SK-N-SH (cell line): ENCODE measurements at regions not wholly inside any gene's neighbourhood (a gene's known extent, or its start where the extent isn't known, plus 50 kb on each side); places are given as distances from the start of the nearest gene placed in this dataset.

Experiments used
- CTCF ChIA-PET: fragments of 300-600, 350-600 bp; formaldehyde crosslinking; extraction: SDS; loops from one replicate; lab custom pipeline; 2021; lab: Yijun Ruan, JAX
- POLR2A ChIA-PET: fragments of 350-600 bp; sonication (Branson Sonifier 250); formaldehyde crosslinking; extraction: SDS; loops from one replicate; lab custom pipeline; 2020; ENCODE audit warnings: antibody characterized with exemption, inconsistent platforms; lab: Yijun Ruan, JAX
- DNase-seq: peaks from one replicate; pipeline ENCODE4 v3.0.0; 2012
- H2AFZ ChIP-seq: fragments of 200-600 bp; sonication (generic); 2 replicates; pipeline ENCODE4 v1.8.1; 2016; ENCODE audit warnings: antibody characterized with exemption, mild to moderate bottlenecking, low read depth
- H3F3A ChIP-seq: fragments of 200-600 bp; sonication (generic); replicated peaks from 2 replicates; pipeline ENCODE3; 2016; ENCODE audit warnings: antibody characterized with exemption, mild to moderate bottlenecking; ENCODE audit not compliant: insufficient read depth
- H3K27ac ChIP-seq, 2 experiments: fragments of 200-500 bp in 1 of 2; fragments of 200-600 bp in 1 of 2; sonication (Bioruptor generic) in 1 of 2; sonication (generic), shearing (Covaris generic) in 1 of 2; 2 replicates each; pipeline versions ENCODE4 v1.5.1 to v1.6.1; 2014 to 2016; ENCODE audit warnings: low read depth in 2 of 2, inconsistent platforms in 1 of 2, low read length in 1 of 2, mild to moderate bottlenecking in 1 of 2, mixed read lengths in 1 of 2
- H3K27me3 ChIP-seq: fragments of 200-600 bp; sonication (generic), shearing (Covaris generic); 2 replicates; pipeline ENCODE4 v1.6.1; 2016; ENCODE audit warnings: mixed run types; ENCODE audit not compliant: insufficient read depth
- H3K36me3 ChIP-seq, 2 experiments: fragments of 200-500 bp in 1 of 2; fragments of 200-600 bp in 1 of 2; sonication (Bioruptor generic) in 1 of 2; sonication (generic) in 1 of 2; replicated peaks in 1 of 2; 2 replicates each; pipeline versions ENCODE3 to v1.5.1; 2014 to 2016; ENCODE audit warnings: low read length in 1 of 2, mild to moderate bottlenecking in 1 of 2; ENCODE audit not compliant: insufficient read depth in 2 of 2, control insufficient read depth in 1 of 2
- H3K4me1 ChIP-seq, 2 experiments: fragments of 200-500 bp in 1 of 2; fragments of 200-600 bp in 1 of 2; sonication (Bioruptor generic) in 1 of 2; sonication (generic), shearing (Covaris generic) in 1 of 2; 2 replicates each; pipeline versions ENCODE4 v1.5.1 to v1.6.1; 2014 to 2016; ENCODE audit warnings: low read depth in 1 of 2, low read length in 1 of 2, mixed run types in 1 of 2; ENCODE audit not compliant: insufficient read depth in 2 of 2, control insufficient read depth in 1 of 2
- H3K4me2 ChIP-seq: fragments of 200-600 bp; sonication (generic), shearing (Covaris generic); 2 replicates; pipeline ENCODE4 v1.6.1; 2017; ENCODE audit warnings: mixed run types
- H3K4me3 ChIP-seq, 2 experiments: fragments of 200-500 bp in 1 of 2; fragments of 200-600 bp in 1 of 2; sonication (Bioruptor generic) in 1 of 2; sonication (generic), shearing (Covaris generic) in 1 of 2; 2 replicates each; pipeline versions ENCODE4 v1.5.1 to v1.8.1; 2014 to 2016; ENCODE audit warnings: low read depth in 2 of 2, inconsistent platforms in 1 of 2, low read length in 1 of 2, mild to moderate bottlenecking in 1 of 2, mixed read lengths in 1 of 2, moderate library complexity in 1 of 2
- H3K79me2 ChIP-seq: fragments of 200-600 bp; sonication (generic); 2 replicates; pipeline ENCODE4 v1.8.1; 2017; ENCODE audit warnings: mild to moderate bottlenecking; ENCODE audit not compliant: insufficient read depth
- H3K9ac ChIP-seq: fragments of 200-600 bp; sonication (generic); 2 replicates; pipeline ENCODE4 v1.6.1; 2017; ENCODE audit warnings: mixed run types
- H3K9me2 ChIP-seq: fragments of 200-600 bp; sonication (generic); 2 replicates; pipeline ENCODE4 v1.6.1; 2017; ENCODE audit warnings: mixed run types
- H3K9me3 ChIP-seq: fragments of 200-600 bp; sonication (generic); 2 replicates; pipeline ENCODE4 v1.6.1; 2017; ENCODE audit warnings: mixed run types, mild to moderate bottlenecking, moderate library complexity
- H4K20me1 ChIP-seq: fragments of 200-600 bp; sonication (generic); 2 replicates; pipeline ENCODE4 v1.6.1; 2017; ENCODE audit warnings: mild to moderate bottlenecking, mixed run types; ENCODE audit not compliant: insufficient read depth
- CHD2 ChIP-seq: fragments of 150-350 bp; IDR thresholded peaks from 2 replicates; pipeline ENCODE4 v1.6.1; 2018; ENCODE audit warnings: low read length; ENCODE audit not compliant: partially characterized antibody
- EZH2phosphoT487 ChIP-seq: fragments of 200-600 bp; sonication (generic); IDR thresholded peaks from 2 replicates; pipeline ENCODE4 v1.6.1; 2017; ENCODE audit warnings: low read depth, mixed run types, mild to moderate bottlenecking, antibody characterized with exemption, moderate library complexity, borderline replicate concordance
- FOSL2 ChIP-seq: IDR thresholded peaks from 2 replicates; pipeline ENCODE4 v1.4.0; 2012; ENCODE audit warnings: low read depth, mild to moderate bottlenecking, moderate library complexity, borderline replicate concordance
- FOXJ3 ChIP-seq: sonication (generic); formaldehyde crosslinking; IDR thresholded peaks from 2 replicates; pipeline ENCODE4 v1.5.1; 2020; ENCODE audit warnings: mild to moderate bottlenecking, missing genetic modification reagents
- FOXM1 ChIP-seq: IDR thresholded peaks from 2 replicates; pipeline ENCODE4 v1.4.0; 2012; ENCODE audit warnings: low read depth, mild to moderate bottlenecking
- GABPA ChIP-seq: IDR thresholded peaks from 2 replicates; pipeline ENCODE4 v1.4.0; 2012; ENCODE audit warnings: low read depth, mild to moderate bottlenecking
- GATA2 ChIP-seq: sonication (generic); formaldehyde crosslinking; IDR thresholded peaks from 2 replicates; pipeline ENCODE4 v1.5.0; 2020; ENCODE audit warnings: mild to moderate bottlenecking, missing genetic modification reagents
- MAX ChIP-seq: IDR thresholded peaks from 2 replicates; pipeline ENCODE4 v1.4.0; 2012; ENCODE audit warnings: low read depth
- NRF1 ChIP-seq: IDR thresholded peaks from 2 replicates; pipeline ENCODE4 v1.6.1; 2012; ENCODE audit warnings: low read depth, mild to moderate bottlenecking, low read length
- PBX3 ChIP-seq: IDR thresholded peaks from 2 replicates; pipeline ENCODE4; 2012
- POLR2AphosphoS5 ChIP-seq: IDR thresholded peaks from 2 replicates; pipeline ENCODE4 v1.6.1; 2012; ENCODE audit warnings: low read depth, low read length
- RAD21 ChIP-seq: IDR thresholded peaks from 2 replicates; pipeline ENCODE4 v1.6.1; 2012; ENCODE audit warnings: mild to moderate bottlenecking, low read length
- RCOR1 ChIP-seq: fragments of 150-350 bp; IDR thresholded peaks from 2 replicates; pipeline ENCODE4 v1.6.1; 2017; ENCODE audit warnings: antibody characterized with exemption, low read length
- RFX5 ChIP-seq: IDR thresholded peaks from 2 replicates; pipeline ENCODE4 v1.6.1; 2012; ENCODE audit warnings: mild to moderate bottlenecking, improper control_type of control experiment, low read length
- SMC3 ChIP-seq: IDR thresholded peaks from 2 replicates; pipeline ENCODE4 v1.6.1; 2012; ENCODE audit warnings: low read depth, low read length, improper control_type of control experiment
- TAF1 ChIP-seq: IDR thresholded peaks from 2 replicates; pipeline ENCODE4 v1.6.1; 2012; ENCODE audit warnings: low read depth, mild to moderate bottlenecking, low read length, moderate library complexity, borderline replicate concordance
- TCF12 ChIP-seq: IDR thresholded peaks from 2 replicates; pipeline ENCODE4 v1.4.0; 2012
- TEAD4 ChIP-seq: IDR thresholded peaks from 2 replicates; pipeline ENCODE4 v1.4.0; 2012; ENCODE audit warnings: mild to moderate bottlenecking, borderline replicate concordance; ENCODE audit not compliant: insufficient read depth
- USF2 ChIP-seq: fragments of 150-350 bp; IDR thresholded peaks from 2 replicates; pipeline ENCODE4 v1.6.1; 2017; ENCODE audit warnings: antibody characterized with exemption, low read length, low read depth, borderline replicate concordance
- WGBS: methylation state at CpG from one replicate; pipeline ENCODE4 v1.1.6; 2017; ENCODE audit warnings: low lambda C conversion rate; 5-methylcytosine and 5-hydroxymethylcytosine counted together
- TF ChIP-seq, protein P1 (sequence below): fragments of 200-600 bp; sonication (generic); IDR thresholded peaks from 2 replicates; pipeline ENCODE4 v1.6.1; 2017; ENCODE audit warnings: antibody characterized with exemption, mild to moderate bottlenecking, moderate library complexity

DNA sequence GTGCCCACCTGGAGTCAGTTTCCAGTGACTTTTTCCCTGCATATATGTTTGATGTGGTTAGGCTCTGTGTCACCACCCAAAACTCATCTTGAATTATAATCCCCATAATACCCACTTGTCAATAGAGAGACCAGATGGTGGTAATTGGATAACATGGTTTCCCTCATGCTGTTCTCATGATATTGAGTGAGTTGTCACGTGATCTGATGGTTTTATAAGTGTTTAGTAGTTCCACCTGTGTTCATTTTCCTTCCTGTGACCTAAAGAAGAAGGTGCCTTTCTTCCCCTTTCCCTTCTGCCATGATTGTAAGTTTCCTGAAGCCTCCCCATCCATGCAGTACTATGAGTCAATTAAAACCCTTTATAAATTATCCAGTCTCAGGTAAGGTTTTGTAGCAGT, 740.9 kb downstream of the ARAP2 start:
- ChIA-PET POLR2A (no interaction called here), CTCF (no interaction called here)
- no peaks in the 10 kb centered on the region for H3K27me3 ChIP-seq

GRCh38 chr4:35506161-35506560, 738.2 kb downstream of the ARAP2 start:
- Histone ChIP-seq H3K4me1 (no peaks in the 10 kb centered on the region), H3K36me3 (no peaks in the 10 kb centered on the region), H3K79me2 (no peaks in the 10 kb centered on the region), H3K9me2 (no peaks in the 10 kb centered on the region), H3K27ac (no peak overlapping the region), H3K27me3 (no peaks in the 10 kb centered on the region), H3K4me3 (no peak overlapping the region), H3F3A (no peaks in the 10 kb centered on the region), H4K20me1 (no peaks in the 10 kb centered on the region), H3K9me3 (no peaks in the 10 kb centered on the region), H2AFZ (no peak overlapping the region), H3K4me2 (no peak overlapping the region), H3K9ac (no peak overlapping the region)
- ChIA-PET POLR2A (no interaction called here), CTCF (no interaction called here)
- 15% methylated on average over 3 of the region's 3 CpGs for WGBS
- no peak for DNase-seq
- no peak for TF ChIP-seq RAD21
- no peak for TF ChIP-seq RFX5
- TF ChIP-seq MAX: no peak
- TF ChIP-seq EZH2phosphoT487: no peak
- no peak for TF ChIP-seq TEAD4
- no peak for TF ChIP-seq PBX3
- no peak for TF ChIP-seq CHD2
- TF ChIP-seq POLR2AphosphoS5: no peak
- no peak for TF ChIP-seq GABPA
- no peak for TF ChIP-seq FOXJ3 (CRISPR knock-in tag)
- no peak for TF ChIP-seq TCF12
- TF ChIP-seq, protein P1, sequence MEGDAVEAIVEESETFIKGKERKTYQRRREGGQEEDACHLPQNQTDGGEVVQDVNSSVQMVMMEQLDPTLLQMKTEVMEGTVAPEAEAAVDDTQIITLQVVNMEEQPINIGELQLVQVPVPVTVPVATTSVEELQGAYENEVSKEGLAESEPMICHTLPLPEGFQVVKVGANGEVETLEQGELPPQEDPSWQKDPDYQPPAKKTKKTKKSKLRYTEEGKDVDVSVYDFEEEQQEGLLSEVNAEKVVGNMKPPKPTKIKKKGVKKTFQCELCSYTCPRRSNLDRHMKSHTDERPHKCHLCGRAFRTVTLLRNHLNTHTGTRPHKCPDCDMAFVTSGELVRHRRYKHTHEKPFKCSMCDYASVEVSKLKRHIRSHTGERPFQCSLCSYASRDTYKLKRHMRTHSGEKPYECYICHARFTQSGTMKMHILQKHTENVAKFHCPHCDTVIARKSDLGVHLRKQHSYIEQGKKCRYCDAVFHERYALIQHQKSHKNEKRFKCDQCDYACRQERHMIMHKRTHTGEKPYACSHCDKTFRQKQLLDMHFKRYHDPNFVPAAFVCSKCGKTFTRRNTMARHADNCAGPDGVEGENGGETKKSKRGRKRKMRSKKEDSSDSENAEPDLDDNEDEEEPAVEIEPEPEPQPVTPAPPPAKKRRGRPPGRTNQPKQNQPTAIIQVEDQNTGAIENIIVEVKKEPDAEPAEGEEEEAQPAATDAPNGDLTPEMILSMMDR: no peak
- TF ChIP-seq RCOR1: no peak
- TF ChIP-seq SMC3: no peak
- no peak for TF ChIP-seq GATA2 (CRISPR knock-in tag)
- no peak for TF ChIP-seq NRF1
- TF ChIP-seq FOSL2: no peak
- no peak for TF ChIP-seq FOXM1

More for the DNA sequence above, 740.9 kb downstream of the ARAP2 start:
- Histone ChIP-seq H3K27ac (no peak overlapping the region), H3K4me2 (no peak overlapping the region), H3K9ac (no peak overlapping the region), H3K9me3 (no peaks in the 10 kb centered on the region), H3F3A (no peaks in the 10 kb centered on the region), H4K20me1 (no peaks in the 10 kb centered on the region), H3K4me3 (no peak overlapping the region), H2AFZ (no peak overlapping the region), H3K4me1 (no peaks in the 10 kb centered on the region), H3K36me3 (no peaks in the 10 kb centered on the region), H3K9me2 (no peaks in the 10 kb centered on the region), H3K79me2 (no peaks in the 10 kb centered on the region)
- no peak for DNase-seq
- 5% methylated on average over 1 of the region's 1 CpG for WGBS
- TF ChIP-seq, protein P1: no peak
- TF ChIP-seq USF2: no peak
- TF ChIP-seq TAF1: no peak
